ENCODE measurements at regions not wholly inside any gene's neighbourhood (a gene's known extent, or its start where the extent isn't known, plus 50 kb on each side); places are given as distances from the start of the nearest gene placed in this dataset.

- TF ChIP-seq CTCF (IDR thresholded peaks at IDR 0.05; ENCODE audit: low read depth, low read length, missing control alignments): no peak
- H3K4me3 ChIP-seq (replicated peaks; ENCODE audit: low read depth, low read length): no peak overlapping the region
- DNase-seq (ENCODE audit: extremely low read depth, low read depth): no peak
Measured at GRCh38 chr2:220871909-220872308, 700.2 kb downstream of the EPHA4 start.

GRCh38 chr2:220876080-220876824 lies 695.9 kb downstream of the EPHA4 start:
- TF ChIP-seq CTCF (IDR thresholded peaks at IDR 0.05; ENCODE audit: low read depth, low read length, missing control alignments): no peak
- H3K4me3 ChIP-seq (replicated peaks; ENCODE audit: low read depth, low read length): no peak overlapping the region
- DNase-seq (ENCODE audit: extremely low read depth, low read depth): no peak

GRCh38 chr2:220877491-220877890 lies 694.6 kb downstream of the EPHA4 start:
- no peak for TF ChIP-seq CTCF (IDR thresholded peaks at IDR 0.05; ENCODE audit: low read depth, low read length, missing control alignments)
- no peak overlapping the region for H3K4me3 ChIP-seq (replicated peaks; ENCODE audit: low read depth, low read length)

GRCh38 chr2:220877897-220878296 lies 694.2 kb downstream of the EPHA4 start:
- DNase-seq (ENCODE audit: extremely low read depth, low read depth): no peak
- no peak for TF ChIP-seq CTCF (IDR thresholded peaks at IDR 0.05; ENCODE audit: low read depth, low read length, missing control alignments)
- no peak overlapping the region for H3K4me3 ChIP-seq (replicated peaks; ENCODE audit: low read depth, low read length)

More at GRCh38 chr2:220877491-220877890, 694.6 kb downstream of the EPHA4 start:
- no peak for DNase-seq (ENCODE audit: extremely low read depth, low read depth)

GRCh38 chr2:220880623-220881596 lies 691.2 kb downstream of the EPHA4 start:
- no peak for DNase-seq (ENCODE audit: extremely low read depth, low read depth)
- H3K4me3 ChIP-seq (replicated peaks; ENCODE audit: low read depth, low read length): no peak overlapping the region
- no peak for TF ChIP-seq CTCF (IDR thresholded peaks at IDR 0.05; ENCODE audit: low read depth, low read length, missing control alignments)

GRCh38 chr2:220882507-220882906 lies 689.6 kb downstream of the EPHA4 start:
- TF ChIP-seq CTCF (IDR thresholded peaks at IDR 0.05; ENCODE audit: low read depth, low read length, missing control alignments): no peak
- H3K4me3 ChIP-seq (replicated peaks; ENCODE audit: low read depth, low read length): no peak overlapping the region
- DNase-seq (ENCODE audit: extremely low read depth, low read depth): no peak

All from HFF-Myc (cell line).